IMR-90 (cell line): ENCODE measurements at regions not wholly inside any gene's neighbourhood (a gene's known extent, or its start where the extent isn't known, plus 50 kb on each side); places are given as distances from the start of the nearest gene placed in this dataset.

Source experiments
- ATAC-seq: fragments of 200-7000 bp; cut with Tn5 transposase; 2 replicates; pipeline ENCODE4 v1.9.1; 2020; ENCODE audit warnings: low read depth, mild to moderate bottlenecking, moderate library complexity
- BruUV-seq: library from RNA; stranded (reverse); fragments of 400-500 nt; replicated peaks from 2 replicates; lab custom pipeline; 2021; lab: Mats Ljungman, UMichigan
- CTCF ChIA-PET: fragments of 300-600 bp; formaldehyde crosslinking; extraction: SDS; loops from one replicate; lab custom pipeline; 2021; ENCODE audit warnings: antibody characterized with exemption; lab: Yijun Ruan, JAX
- POLR2A ChIA-PET: fragments of 300-600 bp; sonication (Branson Sonifier 250); formaldehyde crosslinking; loops from one replicate; lab custom pipeline; 2022; ENCODE audit warnings: antibody characterized with exemption; ENCODE audit not compliant: unreplicated experiment; lab: Charles Lee
- DNase-seq: peaks from one replicate; pipeline ENCODE4 v3.0.0; 2013
- H2AFZ ChIP-seq: replicated peaks from 2 replicates; pipeline ENCODE3; 2013; ENCODE audit warnings: low read length, mild to moderate bottlenecking; ENCODE audit not compliant: poor library complexity
- H2AK5ac ChIP-seq: 2 replicates; pipeline ENCODE4 v1.6.1; 2013; ENCODE audit warnings: low read depth, low read length, inconsistent platforms
- H2AK9ac ChIP-seq: replicated peaks from 2 replicates; pipeline ENCODE3; 2013; ENCODE audit warnings: mild to moderate bottlenecking, low read depth, low read length, moderate library complexity; ENCODE audit not compliant: poor library complexity
- H2BK120ac ChIP-seq: 2 replicates; pipeline ENCODE4 v1.6.1; 2013; ENCODE audit warnings: low read depth, low read length, inconsistent platforms
- H2BK15ac ChIP-seq: 3 replicates; pipeline ENCODE4 v1.6.1; 2013; ENCODE audit warnings: low read depth, low read length, inconsistent platforms
- H2BK20ac ChIP-seq: 2 replicates; pipeline ENCODE4 v1.6.1; 2013; ENCODE audit warnings: low read depth, mild to moderate bottlenecking, inconsistent platforms, low read length, moderate library complexity
- H2BK5ac ChIP-seq: 2 replicates; pipeline ENCODE4 v1.6.1; 2013; ENCODE audit warnings: mild to moderate bottlenecking, low read depth, low read length, inconsistent platforms; ENCODE audit not compliant: poor library complexity, severe bottlenecking
- H3K14ac ChIP-seq: replicated peaks from 2 replicates; pipeline ENCODE4 v1.6.1; 2013; ENCODE audit warnings: low read depth, low read length, inconsistent platforms
- H3K18ac ChIP-seq: 2 replicates; pipeline ENCODE4 v1.6.1; 2013; ENCODE audit warnings: low read depth, low read length, control low read depth
- H3K23ac ChIP-seq: 2 replicates; pipeline ENCODE4 v1.6.1; 2013; ENCODE audit warnings: low read depth, low read length, inconsistent platforms
- H3K27ac ChIP-seq: 2 replicates; pipeline ENCODE4 v1.5.1; 2013; ENCODE audit warnings: mild to moderate bottlenecking, control low read depth, low read length; ENCODE audit not compliant: insufficient read depth
- H3K27me3 ChIP-seq: 2 replicates; pipeline ENCODE4 v1.6.1; 2013; ENCODE audit warnings: low read length; ENCODE audit not compliant: control insufficient read depth, insufficient read depth
- H3K36me3 ChIP-seq: 2 replicates; pipeline ENCODE4 v1.6.1; 2013; ENCODE audit warnings: low read length, mixed read lengths; ENCODE audit not compliant: control insufficient read depth, insufficient read depth
- H3K4ac ChIP-seq: 2 replicates; pipeline ENCODE4 v1.6.1; 2013; ENCODE audit warnings: low read depth, low read length, inconsistent platforms
- H3K4me1 ChIP-seq: 2 replicates; pipeline ENCODE4 v1.6.1; 2013; ENCODE audit warnings: low read length, mixed read lengths; ENCODE audit not compliant: control insufficient read depth, insufficient read depth
- H3K4me2 ChIP-seq: 2 replicates; pipeline ENCODE4 v1.6.1; 2013; ENCODE audit warnings: low read depth, mild to moderate bottlenecking, control low read depth, low read length, moderate library complexity
- H3K4me3 ChIP-seq: 2 replicates; pipeline ENCODE4 v1.5.1; 2013; ENCODE audit warnings: low read depth, mild to moderate bottlenecking, control low read depth, low read length, moderate library complexity; ENCODE audit not compliant: insufficient read depth
- H3K56ac ChIP-seq: 2 replicates; pipeline ENCODE4 v1.6.1; 2013; ENCODE audit warnings: low read length, inconsistent platforms; ENCODE audit not compliant: insufficient read depth; ENCODE audit errors: extremely low read depth
- H3K79me1 ChIP-seq, 2 experiments: 2 replicates each; pipeline ENCODE4 v1.6.1; 2013; ENCODE audit warnings: low read length in 2 of 2, inconsistent platforms in 1 of 2, low read depth in 1 of 2
- H3K9ac ChIP-seq: 2 replicates; pipeline ENCODE4 v1.6.1; 2013; ENCODE audit warnings: low read depth, low read length, control low read depth
- H3K9me1 ChIP-seq: 2 replicates; pipeline ENCODE4 v1.6.1; 2013; ENCODE audit warnings: low read length, inconsistent platforms; ENCODE audit not compliant: insufficient read depth
- H3K9me3 ChIP-seq: 2 replicates; pipeline ENCODE4 v1.6.1; 2013; ENCODE audit warnings: low read length; ENCODE audit not compliant: control insufficient read depth, insufficient read depth
- H4K20me1 ChIP-seq: 2 replicates; pipeline ENCODE4 v1.6.1; 2013; ENCODE audit warnings: low read length, inconsistent platforms; ENCODE audit not compliant: insufficient read depth
- H4K5ac ChIP-seq: 2 replicates; pipeline ENCODE4 v1.6.1; 2013; ENCODE audit warnings: mild to moderate bottlenecking, low read depth, low read length, control low read depth
- H4K8ac ChIP-seq, 2 experiments: 2 replicates each; pipeline ENCODE4 v1.6.1; 2013; ENCODE audit warnings: low read depth in 2 of 2, low read length in 2 of 2, control low read depth in 1 of 2, inconsistent platforms in 1 of 2
- H4K91ac ChIP-seq: 2 replicates; pipeline ENCODE4 v1.6.1; 2013; ENCODE audit warnings: low read depth, low read length, inconsistent platforms; ENCODE audit not compliant: insufficient read depth
- BHLHE40 ChIP-seq: fragments of 150-350 bp; IDR thresholded peaks from 2 replicates; pipeline ENCODE4 v1.6.1; 2016; ENCODE audit warnings: mild to moderate bottlenecking, low read depth, low read length
- CEBPB ChIP-seq: IDR thresholded peaks from 2 replicates; pipeline ENCODE4 v1.6.1; 2012; ENCODE audit warnings: low read depth, low read length, improper control_type of control experiment
- CHD1 ChIP-seq: IDR thresholded peaks from 2 replicates; pipeline ENCODE4 v1.6.1; 2012; ENCODE audit warnings: low read depth, low read length, improper control_type of control experiment
- MAZ ChIP-seq: IDR thresholded peaks from 2 replicates; pipeline ENCODE4 v1.6.1; 2012; ENCODE audit warnings: low read depth, mild to moderate bottlenecking, low read length, improper control_type of control experiment, moderate library complexity, borderline replicate concordance
- MXI1 ChIP-seq: IDR thresholded peaks from 2 replicates; pipeline ENCODE4 v1.6.1; 2012; ENCODE audit warnings: low read depth, mild to moderate bottlenecking, low read length, moderate library complexity, borderline replicate concordance
- NFE2L2 ChIP-seq: fragments of 150-350 bp; IDR thresholded peaks from 2 replicates; pipeline ENCODE4 v1.6.1; 2016; ENCODE audit warnings: low read depth, mild to moderate bottlenecking, low read length
- RAD21 ChIP-seq: IDR thresholded peaks from 2 replicates; pipeline ENCODE4 v1.6.1; 2012; ENCODE audit warnings: low read length, improper control_type of control experiment
- RFX5 ChIP-seq: IDR thresholded peaks from 2 replicates; pipeline ENCODE4 v1.8.0; 2012; ENCODE audit warnings: low read depth, mild to moderate bottlenecking, low read length, moderate library complexity
- WGBS, 2 experiments: methylation state at CpG; one replicate each; pipeline versions ENCODE4 v1.1.5 to v1.1.7; 2013; ENCODE audit warnings: missing lambda C conversion rate in 2 of 2; ENCODE audit not compliant: insufficient read length in 1 of 2; ENCODE audit errors: extremely low coverage in 2 of 2; 5-methylcytosine and 5-hydroxymethylcytosine counted together
- dilution Hi-C: fragments of 300-500 bp; cut with HindIII; formaldehyde crosslinking; loops from one replicate; pipeline ENCODE4 v1.14.3; 2018; ENCODE audit warnings: low sequenced_read_pairs; ENCODE audit not compliant: unreplicated experiment
- in situ Hi-C: fragments of 300-500 bp; cut with MboI; formaldehyde crosslinking; loops from 3 replicates; pipeline ENCODE4 v1.14.3; 2019; ENCODE audit warnings: low sequenced_read_pairs, inconsistent platforms, mixed read lengths
- intact Hi-C: fragments of 100-400 bp; cut with micrococcal nuclease; formaldehyde crosslinking; loops from 2 replicates; pipeline ENCODE4 v1.10.0; 2022
- TF ChIP-seq, protein P1 (sequence below): fragments of 150-350 bp; IDR thresholded peaks from 2 replicates; pipeline ENCODE4 v1.6.1; 2017; ENCODE audit warnings: mild to moderate bottlenecking, antibody characterized with exemption, low read length, low read depth
- TF ChIP-seq, protein P2 (sequence below): fragments of 150-350 bp; IDR thresholded peaks from 2 replicates; pipeline ENCODE4 v1.6.1; 2016; ENCODE audit warnings: low read depth, mild to moderate bottlenecking, low read length, moderate library complexity, borderline replicate concordance
- TF ChIP-seq, protein P3 (sequence below): conservative IDR thresholded peaks from 2 replicates; pipeline ENCODE4 v1.5.1; 2012; ENCODE audit warnings: mild to moderate bottlenecking, low read depth, low read length, improper control_type of control experiment

DNA sequence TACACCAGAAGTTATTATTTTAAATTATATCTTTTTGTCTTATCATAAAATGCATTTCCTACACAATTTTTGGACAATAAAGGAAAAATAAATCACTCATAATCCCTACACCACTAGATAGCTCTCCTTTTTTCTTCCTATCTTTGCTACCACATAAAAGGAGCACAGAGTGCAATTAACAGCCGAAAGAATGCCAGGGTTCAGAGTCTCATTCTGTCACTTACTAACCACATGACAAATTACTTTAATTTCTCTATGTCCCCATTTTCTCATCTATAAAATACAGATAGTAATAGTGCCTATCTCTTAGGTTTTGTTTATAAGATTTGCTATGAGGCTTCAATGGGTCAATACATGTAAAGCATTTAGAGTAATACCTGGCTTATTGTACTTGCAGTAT, 158.7 kb upstream of the GRIN3A start:
- no peak for TF ChIP-seq BHLHE40
- no peak for TF ChIP-seq RFX5
- TF ChIP-seq, protein P1, sequence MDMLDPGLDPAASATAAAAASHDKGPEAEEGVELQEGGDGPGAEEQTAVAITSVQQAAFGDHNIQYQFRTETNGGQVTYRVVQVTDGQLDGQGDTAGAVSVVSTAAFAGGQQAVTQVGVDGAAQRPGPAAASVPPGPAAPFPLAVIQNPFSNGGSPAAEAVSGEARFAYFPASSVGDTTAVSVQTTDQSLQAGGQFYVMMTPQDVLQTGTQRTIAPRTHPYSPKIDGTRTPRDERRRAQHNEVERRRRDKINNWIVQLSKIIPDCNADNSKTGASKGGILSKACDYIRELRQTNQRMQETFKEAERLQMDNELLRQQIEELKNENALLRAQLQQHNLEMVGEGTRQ: no peak
- no peak for TF ChIP-seq RAD21
- no peak for TF ChIP-seq MXI1
- TF ChIP-seq, protein P2, sequence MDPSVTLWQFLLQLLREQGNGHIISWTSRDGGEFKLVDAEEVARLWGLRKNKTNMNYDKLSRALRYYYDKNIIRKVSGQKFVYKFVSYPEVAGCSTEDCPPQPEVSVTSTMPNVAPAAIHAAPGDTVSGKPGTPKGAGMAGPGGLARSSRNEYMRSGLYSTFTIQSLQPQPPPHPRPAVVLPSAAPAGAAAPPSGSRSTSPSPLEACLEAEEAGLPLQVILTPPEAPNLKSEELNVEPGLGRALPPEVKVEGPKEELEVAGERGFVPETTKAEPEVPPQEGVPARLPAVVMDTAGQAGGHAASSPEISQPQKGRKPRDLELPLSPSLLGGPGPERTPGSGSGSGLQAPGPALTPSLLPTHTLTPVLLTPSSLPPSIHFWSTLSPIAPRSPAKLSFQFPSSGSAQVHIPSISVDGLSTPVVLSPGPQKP: no peak
- TF ChIP-seq NFE2L2: no peak
- no peak for TF ChIP-seq CEBPB
- TF ChIP-seq, protein P3, sequence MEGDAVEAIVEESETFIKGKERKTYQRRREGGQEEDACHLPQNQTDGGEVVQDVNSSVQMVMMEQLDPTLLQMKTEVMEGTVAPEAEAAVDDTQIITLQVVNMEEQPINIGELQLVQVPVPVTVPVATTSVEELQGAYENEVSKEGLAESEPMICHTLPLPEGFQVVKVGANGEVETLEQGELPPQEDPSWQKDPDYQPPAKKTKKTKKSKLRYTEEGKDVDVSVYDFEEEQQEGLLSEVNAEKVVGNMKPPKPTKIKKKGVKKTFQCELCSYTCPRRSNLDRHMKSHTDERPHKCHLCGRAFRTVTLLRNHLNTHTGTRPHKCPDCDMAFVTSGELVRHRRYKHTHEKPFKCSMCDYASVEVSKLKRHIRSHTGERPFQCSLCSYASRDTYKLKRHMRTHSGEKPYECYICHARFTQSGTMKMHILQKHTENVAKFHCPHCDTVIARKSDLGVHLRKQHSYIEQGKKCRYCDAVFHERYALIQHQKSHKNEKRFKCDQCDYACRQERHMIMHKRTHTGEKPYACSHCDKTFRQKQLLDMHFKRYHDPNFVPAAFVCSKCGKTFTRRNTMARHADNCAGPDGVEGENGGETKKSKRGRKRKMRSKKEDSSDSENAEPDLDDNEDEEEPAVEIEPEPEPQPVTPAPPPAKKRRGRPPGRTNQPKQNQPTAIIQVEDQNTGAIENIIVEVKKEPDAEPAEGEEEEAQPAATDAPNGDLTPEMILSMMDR: no peak
- TF ChIP-seq CHD1: no peak
- no peak for TF ChIP-seq MAZ
- no peak overlapping the region for H3K27ac ChIP-seq
- H4K91ac ChIP-seq: no peak overlapping the region
- peaks cover 4% of the 10 kb centered on the region; the same call in 1 of the 2 replicates for H3K9me3 ChIP-seq
- H3K14ac ChIP-seq: no peak overlapping the region
- H3K4ac ChIP-seq: no peak overlapping the region
- no peak for ATAC-seq
- no peak overlapping the region for H2BK5ac ChIP-seq
- H3K23ac ChIP-seq: no peak overlapping the region
- WGBS, 2 experiments: no CpG with 5 or more reads among the region's 1 CpG
- H2AFZ ChIP-seq: no peak overlapping the region
- no peaks in the 10 kb centered on the region for H4K20me1 ChIP-seq
- H2BK20ac ChIP-seq: no peak overlapping the region
- H3K4me3 ChIP-seq: no peak overlapping the region
- ChIA-PET POLR2A (no interaction called here), CTCF (no interaction called here)
- no peak overlapping the region for H2AK9ac ChIP-seq
- no peaks in the 10 kb centered on the region for H3K27me3 ChIP-seq
- no peak overlapping the region for H4K5ac ChIP-seq
- H3K4me2 ChIP-seq: no peak overlapping the region
- H3K9me1 ChIP-seq: no peaks in the 10 kb centered on the region
- H3K9ac ChIP-seq: no peak overlapping the region
- H2BK15ac ChIP-seq: no peak overlapping the region
- intact Hi-C loops (no loop called here), dilution Hi-C loops (no loop called here), in situ Hi-C loops (no loop called here)
- H2BK120ac ChIP-seq: no peak overlapping the region
- H3K4me1 ChIP-seq: no peaks in the 10 kb centered on the region
- no peaks in the 10 kb centered on the region for H3K36me3 ChIP-seq
- no peak overlapping the region for H4K8ac ChIP-seq
- no peaks in the 10 kb centered on the region for H3K79me1 ChIP-seq
- no peak overlapping the region for H3K56ac ChIP-seq
- no peak overlapping the region for H3K18ac ChIP-seq
- DNase-seq: no peak
- H2AK5ac ChIP-seq: no peak overlapping the region
- BruUV-seq: no TSS peak
